ENCODE measurements at regions not wholly inside any gene's neighbourhood (a gene's known extent, or its start where the extent isn't known, plus 50 kb on each side); places are given as distances from the start of the nearest gene placed in this dataset.

GRCh38 chr1:22362626-22363402, 88.8 kb upstream of the ZBTB40 start:
- Histone ChIP-seq H3K36me3 (ENCODE audit: control insufficient read depth, insufficient read depth, low read length) (no peaks in the 10 kb centered on the region), H3K27me3 (ENCODE audit: control insufficient read depth, insufficient read depth, low read length) (peaks cover 6% of the 10 kb centered on the region), H3K4me3 (ENCODE audit: low read depth, low read length) (no peak overlapping the region)
- no peak for TF ChIP-seq CTCF (IDR thresholded peaks at IDR 0.05; ENCODE audit: insufficient read depth, low read depth, low read length)
- no peak for DNase-seq (ENCODE audit: low read depth)
- ChIA-PET CTCF (no interaction called here), POLR2A (no interaction called here)

- H3K27me3 ChIP-seq (ENCODE audit: control insufficient read depth, insufficient read depth, low read length): peaks cover 5% of the 10 kb centered on the region
- no peak overlapping the region for H3K4me3 ChIP-seq (ENCODE audit: low read depth, low read length)
- DNase-seq (ENCODE audit: low read depth): no peak
- ChIA-PET CTCF (interaction anchor here (1.0 kb wide), 1 partner anchor 17 kb away, joined by 4 read pairs; no protein-coding TSS in a partner anchor), POLR2A (no interaction called here)
- no peak for TF ChIP-seq CTCF (IDR thresholded peaks at IDR 0.05; ENCODE audit: insufficient read depth, low read depth, low read length)
- no peaks in the 10 kb centered on the region for H3K36me3 ChIP-seq (ENCODE audit: control insufficient read depth, insufficient read depth, low read length)
Observed at GRCh38 chr1:22363403-22364325, 88.0 kb upstream of the ZBTB40 start.

GRCh38 chr1:22364326-22364650, 87.4 kb upstream of the ZBTB40 start:
- no peaks in the 10 kb centered on the region for H3K36me3 ChIP-seq (ENCODE audit: control insufficient read depth, insufficient read depth, low read length)
- no peak for TF ChIP-seq CTCF (IDR thresholded peaks at IDR 0.05; ENCODE audit: insufficient read depth, low read depth, low read length)
- no peak for DNase-seq (ENCODE audit: low read depth)
- POLR2A ChIA-PET: no interaction called here
- H3K27me3 ChIP-seq (ENCODE audit: control insufficient read depth, insufficient read depth, low read length): peaks cover 8% of the 10 kb centered on the region
- CTCF ChIA-PET: interaction anchor here (1.0 kb wide), 1 partner anchor 16 kb away, joined by 4 read pairs; no protein-coding TSS in a partner anchor
- no peak overlapping the region for H3K4me3 ChIP-seq (ENCODE audit: low read depth, low read length)

- no peak for DNase-seq (ENCODE audit: low read depth)
- H3K4me3 ChIP-seq (ENCODE audit: low read depth, low read length): no peak overlapping the region
- no peak for TF ChIP-seq CTCF (IDR thresholded peaks at IDR 0.05; ENCODE audit: insufficient read depth, low read depth, low read length)
- ChIA-PET CTCF (interaction anchor here (1.0 kb wide), 1 partner anchor 15 kb away, joined by 4 read pairs; no protein-coding TSS in a partner anchor), POLR2A (no interaction called here)
- H3K27me3 ChIP-seq (ENCODE audit: control insufficient read depth, insufficient read depth, low read length): peaks cover 8% of the 10 kb centered on the region
- no peaks in the 10 kb centered on the region for H3K36me3 ChIP-seq (ENCODE audit: control insufficient read depth, insufficient read depth, low read length)
Observed at GRCh38 chr1:22364764-22365163, 86.9 kb upstream of the ZBTB40 start.

Measured in BJ (cell line).